Activated naive CD8-positive, alpha-beta T cell treated with anti-CD3 and anti-CD28 coated beads, Interleukin-2, amount 50 U/mL, for 16 hours (primary cell): ENCODE measurements at regions not wholly inside any gene's neighbourhood (a gene's known extent, or its start where the extent isn't known, plus 50 kb on each side); places are given as distances from the start of the nearest gene placed in this dataset.

Source experiments
- DNase-seq: peaks from one replicate; pipeline ENCODE4 v3.0.0-alpha.2; 2020; ENCODE audit warnings: low read depth, low spot score

DNA sequence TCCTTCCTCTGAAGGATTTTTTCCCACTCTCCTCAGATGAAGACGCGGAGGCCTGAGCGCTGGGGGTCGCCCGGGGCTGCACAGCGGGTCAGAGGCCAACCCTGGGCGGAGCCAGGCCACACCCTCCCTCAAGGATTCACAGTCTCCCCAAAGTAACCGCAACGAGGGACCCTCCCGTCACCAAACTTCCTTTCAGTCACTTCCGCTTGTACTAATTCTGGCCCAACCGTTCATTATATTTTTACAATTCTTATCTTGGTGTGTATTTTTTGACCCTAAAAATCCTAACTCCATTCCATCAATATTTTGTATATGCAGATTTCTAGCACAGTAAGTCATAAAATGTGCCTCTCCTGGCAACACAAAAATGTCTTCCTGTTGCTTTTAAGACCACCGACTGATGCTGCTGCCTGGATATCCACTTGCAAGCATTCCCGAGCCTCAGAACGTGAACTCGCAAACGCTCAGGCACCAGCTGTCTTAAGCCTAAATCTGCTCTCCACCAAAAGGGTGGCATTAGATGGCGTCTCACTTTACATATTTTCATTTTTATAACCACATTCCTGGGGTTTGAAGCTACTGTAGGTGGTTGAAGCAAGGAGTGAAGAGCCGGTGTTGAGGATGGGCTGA lies 128.0 kb downstream of the DLL1 start:
- DNase-seq = no peak

DNA sequence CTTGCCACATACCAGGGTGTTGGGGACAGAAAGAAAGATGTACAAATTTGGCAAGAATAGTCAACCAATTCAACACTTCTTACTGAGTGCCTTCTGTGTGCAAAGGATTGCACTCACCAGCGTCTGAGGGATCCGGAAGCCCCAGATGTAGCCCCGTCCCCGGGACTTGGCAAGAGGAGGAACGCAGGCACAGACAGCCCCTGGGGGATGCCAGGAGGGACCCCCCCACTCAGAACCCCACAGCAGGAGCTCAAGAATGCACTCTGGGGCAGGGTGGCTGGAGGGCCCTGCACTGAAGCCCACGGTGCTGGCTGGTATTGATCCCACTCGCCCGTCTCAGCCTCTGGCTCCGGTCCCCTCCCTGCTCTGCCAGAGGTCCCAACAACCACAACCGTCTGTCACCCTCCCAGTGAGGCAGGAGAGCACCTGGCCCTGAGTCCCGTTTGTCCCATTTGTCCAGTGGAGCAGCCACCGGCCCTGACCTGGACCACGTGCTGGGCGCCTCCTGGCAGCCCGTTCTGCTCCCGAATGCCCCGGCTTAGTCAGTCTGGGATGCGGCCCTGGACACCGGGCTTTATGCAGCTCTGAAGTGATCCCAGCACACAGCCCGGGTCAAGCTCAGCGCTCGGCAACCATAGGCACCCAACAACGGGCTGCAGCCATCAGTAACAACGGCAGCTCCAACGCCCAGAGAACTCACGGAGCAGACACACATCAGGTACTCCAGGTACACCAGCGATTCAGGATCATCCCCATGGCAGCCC lies 128.7 kb downstream of the DLL1 start:
- no peak for DNase-seq

DNA sequence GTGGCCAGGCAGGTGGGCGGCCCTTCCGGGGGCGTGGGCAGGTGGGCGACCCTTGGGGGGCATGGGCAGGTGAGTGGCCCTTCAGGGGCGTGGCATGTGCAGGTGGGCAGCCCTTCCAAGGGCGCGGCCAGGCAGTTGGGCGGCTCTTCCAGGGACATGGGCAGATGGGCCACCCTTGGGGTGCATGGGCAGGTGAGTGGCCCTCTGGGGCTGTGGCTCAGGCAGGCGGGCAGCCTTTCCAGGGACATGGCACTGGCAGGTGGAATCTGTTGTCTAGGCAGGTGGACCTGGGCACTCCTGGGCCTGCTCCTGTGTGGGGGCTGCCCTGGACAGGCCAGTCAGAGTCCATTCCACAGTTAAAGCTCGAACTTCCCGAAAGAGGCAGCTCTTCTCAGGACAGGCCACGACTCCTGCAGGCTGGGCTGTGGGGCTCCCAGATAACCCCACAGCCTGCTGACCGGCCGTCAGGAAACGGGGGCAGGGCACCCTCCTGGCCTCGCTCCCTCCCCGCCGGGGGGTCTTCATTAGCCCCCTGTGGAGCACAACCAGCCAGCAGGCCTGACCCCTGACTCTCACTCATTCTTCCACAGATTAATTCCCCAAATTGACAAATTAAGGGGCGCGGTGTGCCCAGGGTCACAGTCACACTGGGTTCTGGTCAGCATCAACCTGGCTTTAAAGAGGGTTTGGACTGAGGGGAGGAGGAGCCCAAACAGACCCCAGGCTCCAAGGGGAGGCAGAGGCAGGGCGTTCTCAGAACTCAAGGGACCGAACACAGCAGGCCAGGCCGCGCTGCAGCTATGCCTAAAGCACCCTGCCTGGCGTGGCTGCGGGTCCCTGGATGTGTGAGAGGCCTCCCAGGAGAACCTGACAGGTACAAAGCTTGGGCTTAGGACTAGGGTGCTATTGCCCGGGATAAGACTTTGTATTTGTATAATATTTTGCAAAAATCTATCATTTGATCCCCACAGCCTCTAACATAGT lies 130.0 kb downstream of the DLL1 start:
- DNase-seq = no peak

DNA sequence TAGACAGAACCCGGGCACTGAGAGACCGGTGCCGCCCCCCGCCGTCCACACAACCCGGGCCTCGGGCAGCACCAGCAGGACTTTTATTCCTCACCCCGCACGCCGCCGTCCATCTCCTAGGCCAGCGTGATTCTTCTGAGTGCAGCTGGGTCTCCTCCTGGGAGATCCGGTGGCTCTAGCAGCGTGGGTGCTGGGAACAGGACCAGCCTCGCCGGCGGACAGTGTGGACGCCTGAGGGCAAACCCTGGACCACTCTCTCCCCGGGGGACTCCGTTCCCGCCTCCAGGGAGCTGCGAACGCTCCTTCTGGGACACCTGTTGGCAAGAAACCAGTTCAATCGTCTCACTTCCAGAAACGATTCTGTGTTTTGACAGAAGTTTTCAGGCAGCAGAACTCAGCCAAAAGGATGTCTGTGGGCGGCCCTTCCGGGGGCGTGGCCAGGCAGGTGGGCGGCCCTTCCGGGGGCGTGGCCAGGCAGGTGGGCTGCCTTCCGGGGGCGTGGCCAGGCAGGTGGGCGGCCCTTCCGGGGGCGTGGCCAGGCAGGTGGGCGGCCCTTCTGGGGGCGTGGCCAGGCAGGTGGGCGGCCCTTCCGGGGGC lies 130.7 kb downstream of the DLL1 start:
- DNase-seq = no peak

DNA sequence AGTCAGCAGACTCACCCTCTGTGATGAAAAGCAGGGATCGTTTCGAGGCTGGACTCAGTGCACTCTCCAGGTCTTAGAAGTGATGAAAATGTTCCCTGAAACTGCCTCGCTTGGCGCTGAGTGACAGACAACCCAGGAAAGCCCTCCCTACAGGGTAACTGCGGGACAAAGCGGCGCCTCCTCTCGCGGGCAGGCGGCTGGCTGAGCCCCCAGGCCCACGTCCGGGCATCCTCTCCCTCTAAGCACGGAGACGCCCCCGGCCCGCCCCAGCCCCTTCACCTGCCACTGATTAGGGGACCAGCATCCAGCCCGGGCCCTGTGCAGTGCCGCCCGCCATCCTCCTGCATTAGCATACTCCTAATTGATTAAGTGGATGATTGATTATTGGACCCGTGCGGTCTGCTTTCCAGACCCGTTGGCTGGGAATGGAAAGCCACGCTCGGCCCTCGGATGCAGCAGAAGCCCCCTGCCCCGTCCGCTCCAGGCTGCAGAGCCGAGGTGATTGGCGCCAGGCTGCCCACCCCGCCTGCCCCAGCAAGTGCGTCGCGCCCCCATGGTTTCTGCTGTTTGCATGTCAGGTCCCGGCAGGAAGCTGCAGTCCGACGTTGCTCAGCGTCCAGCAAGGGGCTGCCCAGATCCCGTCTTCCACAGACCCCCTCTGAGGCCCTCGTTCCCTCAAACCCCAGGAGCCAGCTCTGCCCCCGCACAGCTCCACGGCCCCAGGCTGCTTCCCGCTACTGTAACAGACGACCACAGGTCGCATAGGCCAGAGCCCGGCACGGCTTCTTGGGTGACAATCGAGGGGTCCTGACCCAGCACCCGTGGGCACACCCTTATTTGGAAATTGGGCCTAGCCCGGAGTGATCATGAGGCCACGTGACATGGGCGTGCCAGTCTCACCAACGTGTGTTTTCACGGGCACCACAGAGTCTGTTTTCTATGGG lies 131.6 kb downstream of the DLL1 start:
- no peak for DNase-seq

DNA sequence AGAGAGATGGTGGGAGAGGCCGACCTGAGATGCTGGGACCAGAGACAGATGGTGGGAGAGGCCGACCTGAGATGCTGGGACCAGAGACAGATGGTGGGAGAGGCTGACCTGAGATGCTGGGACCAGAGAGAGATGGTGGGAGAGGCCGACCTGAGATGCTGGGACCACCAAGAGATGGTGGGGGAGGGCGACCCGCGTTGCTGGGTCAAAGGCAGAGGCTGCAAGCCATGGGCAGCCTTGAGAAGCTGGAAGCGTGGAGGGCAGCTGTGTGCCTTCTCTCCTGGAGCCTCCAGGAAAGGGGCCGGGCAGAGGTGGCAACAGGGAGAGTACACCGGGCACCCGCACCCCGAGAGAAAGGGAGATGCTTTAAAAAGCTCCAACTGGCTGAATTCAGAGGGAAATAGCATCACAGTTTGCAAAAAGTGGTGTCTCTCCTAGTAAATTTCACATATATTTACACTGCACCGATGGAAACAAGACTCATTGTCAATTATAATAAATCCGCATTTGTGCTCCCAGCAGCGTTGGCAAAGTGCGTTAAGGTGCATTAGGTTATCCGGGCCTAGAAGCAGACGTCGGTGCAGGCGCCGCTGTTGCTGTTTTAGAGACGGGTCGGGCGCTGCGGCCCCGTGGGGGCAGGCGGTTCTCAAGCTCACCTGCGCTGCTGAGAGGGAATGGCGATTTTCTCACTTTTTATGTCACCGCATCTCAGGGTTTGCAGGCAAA lies 132.4 kb downstream of the DLL1 start:
- DNase-seq = no peak

DNA sequence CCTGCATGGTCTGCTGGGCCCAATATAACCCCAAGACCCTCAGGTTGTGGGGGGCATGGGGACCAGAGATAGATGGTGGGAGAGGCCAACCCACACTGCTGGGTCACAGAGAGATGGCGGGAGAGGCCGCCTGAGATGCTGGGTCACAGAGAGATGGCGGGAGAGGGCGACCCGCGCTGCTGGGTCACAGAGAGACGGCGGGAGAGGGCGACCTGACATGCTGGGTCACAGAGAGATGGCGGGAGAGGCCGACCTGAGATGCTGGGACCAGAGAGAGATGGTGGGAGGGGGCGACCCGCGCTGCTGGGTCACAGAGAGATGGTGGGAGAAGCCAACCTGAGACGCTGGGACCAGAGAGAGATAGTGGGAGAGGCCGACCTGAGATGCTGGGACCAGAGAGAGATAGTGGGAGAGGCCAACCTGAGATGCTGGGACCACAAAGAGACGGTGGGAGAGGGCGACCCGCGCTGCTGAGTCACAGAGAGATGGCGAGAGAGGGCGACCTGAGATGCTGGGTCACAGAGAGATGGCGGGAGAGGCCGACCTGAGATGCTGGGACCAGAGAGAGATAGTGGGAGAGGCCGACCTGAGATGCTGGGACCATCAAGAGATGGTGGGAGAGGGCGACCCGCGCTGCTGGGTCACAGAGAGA lies 133.2 kb downstream of the DLL1 start:
- no peak for DNase-seq

DNA sequence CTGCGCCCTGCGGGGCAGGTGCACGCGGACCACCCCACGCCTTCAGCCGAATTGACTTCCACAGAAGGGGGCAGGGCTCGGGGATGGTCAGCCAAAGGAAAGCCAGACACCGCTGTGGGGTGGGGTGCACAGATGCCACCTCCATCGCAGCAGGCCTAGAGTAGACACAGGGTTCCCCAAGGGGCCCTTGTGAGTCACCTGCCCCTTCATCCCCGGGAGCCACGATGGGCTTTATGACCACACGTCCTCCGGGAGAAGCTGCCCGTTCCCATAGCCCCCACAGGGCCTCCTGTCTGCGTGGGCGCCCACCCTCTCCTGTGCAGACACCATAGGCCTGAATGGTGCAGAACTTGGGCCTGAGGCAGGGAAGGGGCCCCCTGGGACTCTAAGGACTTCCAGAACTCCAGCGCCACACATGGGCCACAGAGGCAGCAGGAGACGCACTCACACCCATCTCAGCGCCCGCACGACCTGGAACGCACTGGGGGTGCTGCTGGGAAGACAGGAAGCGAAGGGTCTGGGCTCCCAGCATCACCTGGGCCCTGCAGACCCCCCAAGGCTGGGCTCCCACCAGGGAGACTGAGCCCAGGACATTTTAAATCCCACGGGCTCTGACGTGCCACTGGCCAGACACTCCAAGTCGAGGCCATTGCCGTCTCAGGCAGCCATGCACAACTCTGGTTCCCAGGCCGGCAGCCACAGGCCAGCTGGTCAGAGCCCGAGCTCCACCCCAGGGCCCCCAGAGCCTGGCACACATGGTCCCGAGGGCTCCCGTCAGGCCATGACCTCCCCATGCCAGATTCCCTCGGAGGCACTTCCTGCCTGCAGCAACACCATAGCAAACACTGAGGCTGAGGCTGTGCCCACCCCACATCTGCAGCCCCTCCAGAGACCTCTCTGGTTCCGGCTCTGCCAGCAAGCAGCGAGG lies 134.2 kb downstream of the DLL1 start:
- DNase-seq = no peak

DNA sequence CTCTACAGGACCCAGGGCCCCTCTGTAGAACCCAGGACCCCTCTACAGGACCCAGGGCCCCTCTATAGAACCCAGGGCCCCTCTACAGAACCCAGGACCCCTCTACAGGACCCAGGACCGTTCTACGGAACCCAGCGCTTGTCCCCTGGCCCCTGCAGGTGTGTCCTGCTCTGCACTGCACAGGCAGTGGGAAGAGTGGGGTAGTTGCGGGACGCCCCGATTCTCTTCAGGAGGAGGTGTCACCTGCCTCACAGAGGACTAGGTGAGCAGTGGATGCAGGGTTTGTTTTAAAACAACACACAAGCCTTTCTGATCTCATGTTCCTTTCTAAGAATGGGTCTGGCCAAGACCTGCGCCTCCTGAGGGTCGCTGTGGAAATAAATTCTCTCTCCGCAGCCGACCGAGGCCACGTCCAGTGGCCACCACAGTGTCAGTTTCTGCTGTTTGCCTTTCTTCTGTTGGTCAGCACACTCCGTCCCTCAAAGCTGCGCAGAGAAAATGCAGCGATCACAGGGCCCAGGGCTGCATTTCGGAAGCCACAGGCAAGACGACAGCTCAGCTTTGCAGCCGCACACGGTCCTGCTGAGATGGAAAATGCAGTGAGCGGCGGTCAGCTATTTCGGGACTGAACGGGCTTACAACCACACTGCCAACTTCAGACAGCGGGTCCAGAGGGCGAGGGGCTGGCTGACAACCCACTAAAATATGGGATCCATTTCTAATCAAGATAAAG lies 135.2 kb downstream of the DLL1 start:
- no peak for DNase-seq

DNA sequence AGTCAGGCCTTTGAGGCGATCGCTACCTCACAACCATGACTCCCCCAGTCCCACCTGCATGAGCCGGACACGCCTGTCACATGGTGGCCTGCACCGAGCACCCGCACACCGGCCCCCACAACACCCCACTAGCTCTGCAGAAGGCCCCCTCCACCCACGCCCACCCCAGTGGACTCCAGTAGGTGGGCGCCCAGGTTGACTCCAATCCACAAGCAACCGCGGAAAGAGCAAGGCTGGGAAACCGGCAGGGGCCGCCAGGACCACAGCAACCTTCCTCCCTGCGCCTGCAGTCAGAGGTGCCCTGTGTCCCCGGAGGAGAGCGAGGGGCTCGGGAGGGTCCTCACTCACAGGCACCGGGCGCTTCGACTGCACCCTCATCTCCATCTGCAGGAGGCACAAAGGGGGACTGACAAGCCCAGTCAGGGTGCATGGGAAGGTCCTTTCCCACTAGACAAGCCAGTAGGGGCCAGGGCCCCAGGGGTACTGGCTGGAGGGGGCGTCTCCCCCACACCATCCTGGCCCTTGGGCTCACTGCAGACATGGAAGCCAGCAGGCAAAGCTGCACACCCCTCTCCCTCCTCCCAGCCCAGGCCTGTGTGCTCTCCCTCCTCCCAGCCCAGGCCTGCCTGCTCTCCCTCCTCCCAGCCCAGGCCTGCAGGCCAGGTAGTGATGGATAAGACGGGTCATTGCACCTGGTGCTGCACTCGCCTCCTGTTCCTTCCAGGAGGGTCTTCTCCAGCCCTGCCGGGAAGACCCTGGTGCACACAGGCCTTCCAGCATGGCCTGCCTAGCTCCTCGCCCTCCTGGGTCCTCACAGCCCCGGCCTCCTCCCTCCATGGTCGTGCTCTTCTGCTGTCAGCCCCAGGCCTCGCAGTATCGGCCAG lies 137.2 kb downstream of the DLL1 start:
- no peak for DNase-seq

DNA sequence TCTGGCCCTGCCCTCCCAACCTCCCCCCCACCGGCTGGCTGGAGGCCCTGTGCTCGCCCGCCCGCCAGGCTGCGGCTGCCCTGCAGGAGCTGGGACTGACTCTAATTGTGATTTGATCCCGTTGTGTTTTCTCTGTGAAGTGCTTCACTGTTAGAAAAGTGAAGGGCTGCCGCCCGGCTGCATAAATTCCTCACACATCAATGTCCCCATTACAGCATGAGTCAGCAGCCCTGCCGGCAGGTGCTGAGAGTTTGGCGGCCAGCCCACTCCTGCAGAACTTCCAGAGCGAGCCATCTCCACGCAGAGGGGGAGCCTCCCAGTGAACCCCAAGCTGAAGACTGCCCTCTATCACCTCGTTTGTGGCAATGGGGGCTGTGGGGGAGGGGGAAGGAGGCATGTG lies 137.9 kb downstream of the DLL1 start:
- DNase-seq = no peak

DNA sequence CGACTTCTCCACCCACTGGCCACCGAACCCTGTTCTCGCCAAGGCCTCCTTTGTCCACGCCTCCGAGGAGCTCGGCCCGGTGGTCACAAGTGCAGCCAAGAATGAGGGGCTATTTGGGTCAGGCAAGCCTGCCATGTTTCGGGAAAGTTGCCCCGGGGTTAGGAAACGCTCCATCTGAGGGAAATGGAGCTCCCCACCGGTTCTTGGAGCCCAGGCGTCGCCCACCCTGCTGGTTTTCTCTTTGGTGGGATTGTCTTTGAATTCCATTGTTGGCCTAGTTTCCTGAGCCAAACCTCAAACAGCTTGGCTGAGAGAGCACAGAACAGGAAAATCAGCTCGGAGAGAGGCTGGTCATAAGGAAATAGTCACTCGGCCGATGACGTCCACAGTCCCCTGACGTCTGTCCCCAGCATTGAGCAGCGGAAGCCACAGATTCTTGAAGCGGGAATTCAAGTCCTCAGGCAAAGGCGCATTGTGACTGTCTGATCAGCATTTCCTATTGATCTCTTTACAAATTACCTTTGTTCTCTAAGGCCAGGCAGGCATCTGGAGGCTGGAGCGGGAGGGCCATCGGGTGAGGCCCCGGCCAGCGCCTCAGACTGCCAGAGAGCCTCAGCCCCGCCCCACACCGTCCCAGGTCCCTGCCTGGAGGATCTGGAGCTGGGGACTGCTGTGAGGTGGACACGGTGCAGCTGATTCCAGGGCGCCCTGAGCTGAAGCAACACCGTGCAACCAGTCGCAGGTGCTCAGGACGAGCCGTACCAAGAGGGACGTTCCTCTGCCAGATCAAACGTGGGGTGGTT lies 138.6 kb downstream of the DLL1 start:
- DNase-seq = no peak

DNA sequence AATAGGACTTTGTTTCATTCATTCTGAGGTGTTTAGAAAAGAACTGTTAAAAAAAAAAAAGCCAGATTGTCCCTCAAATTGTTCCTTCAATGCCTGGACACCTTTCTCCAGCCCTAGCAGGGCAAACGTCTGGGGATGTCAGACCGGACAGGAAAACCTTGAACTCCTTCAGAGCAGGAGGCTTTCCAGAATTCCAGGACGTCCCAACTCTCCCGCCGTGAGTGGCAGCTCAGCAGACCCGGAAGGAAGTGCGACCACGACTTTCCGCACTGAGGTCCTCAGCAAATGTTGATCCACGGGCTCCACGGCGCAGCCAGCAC lies 139.1 kb downstream of the DLL1 start:
- DNase-seq = no peak

DNA sequence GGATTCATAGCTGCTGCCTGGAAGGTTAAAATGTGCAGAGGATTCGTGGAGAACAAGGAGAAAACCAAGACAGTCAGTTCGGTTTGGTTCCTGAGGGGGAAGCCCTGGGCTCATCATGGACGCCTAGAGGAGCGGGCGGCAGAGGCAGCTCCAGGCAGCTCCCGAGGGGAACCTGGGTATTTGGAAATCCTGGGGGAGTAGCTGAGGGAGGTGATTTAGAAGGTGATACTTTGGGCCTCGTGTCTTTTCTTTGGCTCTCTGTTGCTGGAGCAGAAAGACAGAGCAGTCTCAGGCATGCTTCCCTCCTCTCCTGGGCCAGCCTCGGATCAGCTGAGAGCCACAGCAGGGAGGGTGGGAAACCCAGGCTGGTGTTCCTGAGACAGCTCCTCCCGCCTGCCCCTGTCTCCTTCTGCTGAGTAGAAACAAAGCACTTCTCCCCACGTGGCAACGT lies 139.5 kb downstream of the DLL1 start:
- DNase-seq = no peak

DNA sequence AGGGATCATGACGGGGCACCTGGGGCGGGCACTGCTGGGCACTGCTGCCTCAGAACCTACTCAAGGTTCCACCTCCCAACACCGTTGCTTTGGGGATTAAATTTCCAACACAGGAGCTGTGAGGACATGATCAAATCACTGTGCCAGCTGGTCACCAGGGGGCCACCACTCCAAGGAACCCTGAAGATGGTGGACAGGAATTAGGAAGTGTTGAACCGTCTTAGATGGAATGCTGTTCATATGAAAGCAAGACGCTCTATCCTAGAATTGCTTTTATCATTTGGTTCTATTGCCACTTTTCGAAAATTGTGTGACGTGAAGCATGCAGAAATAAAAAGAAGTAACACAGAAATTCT lies 140.3 kb downstream of the DLL1 start:
- no peak for DNase-seq
